ENCODE measurements at regions not wholly inside any gene's neighbourhood (a gene's known extent, or its start where the extent isn't known, plus 50 kb on each side); places are given as distances from the start of the nearest gene placed in this dataset.
"Not testable (repeated sequence)": the region's sequence is repeated elsewhere in the genome, so short reads cannot be mapped to it uniquely, and the experiment has no call there.

DNA sequence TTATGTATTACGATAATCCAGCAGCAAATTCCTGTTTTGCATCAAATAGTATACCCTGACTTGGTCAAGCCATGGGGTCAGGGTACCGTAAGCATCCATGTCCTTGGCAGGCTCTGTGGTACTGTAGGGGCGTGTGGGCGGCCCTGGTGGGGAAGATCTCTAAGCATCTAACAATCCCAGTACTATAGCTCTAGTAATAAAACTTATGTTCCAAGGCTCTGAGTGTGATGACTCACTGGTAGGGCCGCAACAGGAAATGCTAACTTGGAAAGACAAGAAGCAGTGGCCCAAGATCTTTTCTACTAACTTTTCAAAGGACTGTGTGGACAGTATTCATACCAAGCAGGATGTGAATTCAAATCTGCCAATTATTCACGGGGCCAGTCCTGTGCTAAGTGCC is 63.8 kb downstream of the CLEC18A start:
- H3K27ac ChIP-seq (ENCODE audit: extremely low read depth, low read depth, low read length); H3K4me3 ChIP-seq (ENCODE audit: low read depth, low read length); CTCF ChIA-PET; H3K9me3 ChIP-seq (ENCODE audit: control insufficient read depth, insufficient read depth, low read depth, low read length); POLR2A ChIA-PET; H3K4me1 ChIP-seq (ENCODE audit: control insufficient read depth, insufficient read depth, low read length): not testable (repeated sequence)
- peaks cover 0 to 31% of the 10 kb centered on the region in 2 experiments; a peak in 2 of 3 replicates for H3K36me3 ChIP-seq (ENCODE audit: control insufficient read depth in 2 of 2, insufficient read depth in 1 of 2, low read length in 2 of 2)

DNA sequence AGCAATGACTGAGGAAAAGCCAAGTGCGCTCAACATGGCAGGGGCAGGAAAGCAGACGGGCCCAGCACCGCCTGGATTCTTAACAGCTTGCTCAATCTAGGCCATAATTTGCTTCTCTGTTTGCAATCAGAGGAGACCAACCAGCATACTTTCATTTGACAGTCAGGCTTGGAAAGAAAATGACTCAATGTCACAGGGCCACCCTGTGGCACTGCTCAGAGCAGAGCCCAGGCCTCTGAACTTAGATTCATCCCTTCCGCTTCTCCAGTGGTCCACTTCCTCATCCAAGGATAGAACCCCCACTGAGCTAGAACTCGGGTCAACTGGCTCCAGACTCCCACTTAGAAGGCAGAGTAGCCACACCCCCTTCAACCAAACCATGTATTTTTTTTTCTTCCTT is 65.6 kb downstream of the CLEC18A start:
- CTCF ChIA-PET: interaction anchor here (0.5 kb wide), 1 partner anchor 486 kb away, joined by 6 read pairs; no protein-coding TSS in a partner anchor
- POLR2A ChIA-PET; H3K27ac ChIP-seq (ENCODE audit: extremely low read depth, low read depth, low read length); H3K9me3 ChIP-seq (ENCODE audit: control insufficient read depth, insufficient read depth, low read depth, low read length); H3K4me3 ChIP-seq (ENCODE audit: low read depth, low read length); H3K4me1 ChIP-seq (ENCODE audit: control insufficient read depth, insufficient read depth, low read length): not testable (repeated sequence)
- H3K36me3 ChIP-seq (ENCODE audit: control insufficient read depth in 2 of 2, insufficient read depth in 1 of 2, low read length in 2 of 2): peaks cover 0 to 32% of the 10 kb centered on the region in 2 experiments; a peak in 2 of 3 replicates

DNA sequence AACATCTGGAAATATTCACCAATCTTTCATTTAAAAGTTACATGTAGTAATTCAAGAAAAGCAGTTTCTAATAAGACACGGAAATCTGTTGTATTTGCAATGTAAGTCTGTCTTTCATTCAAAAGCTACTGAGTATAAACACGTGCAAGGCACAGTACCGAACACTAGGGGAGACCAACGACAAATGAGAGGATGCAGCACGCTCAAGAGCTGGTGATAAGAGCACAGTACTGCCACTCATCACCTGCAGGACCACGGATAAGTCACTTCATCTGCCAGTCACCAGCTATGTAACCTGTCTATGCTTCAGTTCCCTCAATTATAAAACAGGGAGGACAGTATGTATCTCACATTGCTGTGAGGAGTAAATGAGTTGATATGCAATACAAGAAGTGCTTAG is 67.1 kb downstream of the CLEC18A start:
- H3K4me3 ChIP-seq (ENCODE audit: low read depth, low read length): no peak overlapping the region
- no peak overlapping the region for H3K27ac ChIP-seq (ENCODE audit: extremely low read depth, low read depth, low read length)
- ChIA-PET CTCF (interaction anchor here (1.4 kb wide), 1 partner anchor 141 kb away, joined by 3 read pairs; no protein-coding TSS in a partner anchor), POLR2A (no interaction called here)
- H3K9me3 ChIP-seq (ENCODE audit: control insufficient read depth, insufficient read depth, low read depth, low read length): no peaks in the 10 kb centered on the region
- no peaks in the 10 kb centered on the region for H3K4me1 ChIP-seq (ENCODE audit: control insufficient read depth, insufficient read depth, low read length)
- H3K36me3 ChIP-seq (ENCODE audit: control insufficient read depth in 2 of 2, insufficient read depth in 1 of 2, low read length in 2 of 2): peaks cover 0 to 34% of the 10 kb centered on the region in 2 experiments; a peak in 2 of 3 replicates
- TF ChIP-seq SP2 (tag by site-specific recombination; IDR thresholded peaks at IDR 0.05): peak; percentile 31
- TF ChIP-seq ZNF335 (tag by site-specific recombination; conservative IDR thresholded peaks at IDR 0.05): no peak

DNA sequence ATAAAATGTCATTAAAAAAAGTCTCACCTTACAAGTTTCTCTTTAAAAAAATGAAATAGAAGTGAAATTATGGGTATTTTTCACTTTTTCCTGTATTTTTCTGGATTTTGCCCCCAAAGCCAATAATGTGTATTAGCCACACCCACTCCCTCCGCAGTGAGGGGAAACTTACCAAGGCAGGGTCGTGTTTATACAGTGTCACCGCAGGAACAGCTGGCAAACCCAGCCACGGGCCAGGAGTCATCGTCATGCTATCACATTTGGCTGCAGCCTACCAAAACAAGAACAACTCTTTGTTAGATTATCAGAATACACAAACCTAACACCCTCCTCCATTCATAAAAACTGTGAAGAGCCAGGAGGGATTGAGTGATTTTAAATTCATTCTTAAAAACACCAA is 72.1 kb downstream of the CLEC18A start:
- CTCF ChIA-PET; POLR2A ChIA-PET; H3K27ac ChIP-seq (ENCODE audit: extremely low read depth, low read depth, low read length); H3K4me1 ChIP-seq (ENCODE audit: control insufficient read depth, insufficient read depth, low read length); H3K4me3 ChIP-seq (ENCODE audit: low read depth, low read length); H3K9me3 ChIP-seq (ENCODE audit: control insufficient read depth, insufficient read depth, low read depth, low read length): not testable (repeated sequence)
- H3K36me3 ChIP-seq (ENCODE audit: control insufficient read depth in 2 of 2, insufficient read depth in 1 of 2, low read length in 2 of 2): peaks cover 0 to 26% of the 10 kb centered on the region in 2 experiments; a peak in 1 of 3 replicates

DNA sequence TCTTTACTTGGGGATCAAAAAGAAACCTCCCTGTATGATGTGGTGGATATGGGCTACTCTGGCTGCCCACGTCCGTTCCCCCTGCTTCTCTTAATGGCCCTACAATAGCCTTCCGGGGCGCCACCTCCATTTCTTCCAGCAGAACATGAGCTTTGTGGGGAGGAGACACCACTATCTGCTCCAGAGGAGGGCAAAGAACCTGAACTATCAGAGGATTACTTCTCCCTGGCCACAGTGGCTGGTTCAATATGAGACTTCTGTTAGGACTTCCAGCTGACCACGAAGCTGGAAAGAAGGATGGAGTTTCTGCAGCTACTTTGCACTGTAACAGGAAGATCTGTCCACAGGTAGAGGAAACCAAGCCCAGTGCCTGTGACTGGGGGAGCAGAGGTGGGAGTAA is 72.8 kb downstream of the CLEC18A start:
- H3K27ac ChIP-seq (ENCODE audit: extremely low read depth, low read depth, low read length); POLR2A ChIA-PET; H3K9me3 ChIP-seq (ENCODE audit: control insufficient read depth, insufficient read depth, low read depth, low read length); CTCF ChIA-PET; H3K4me1 ChIP-seq (ENCODE audit: control insufficient read depth, insufficient read depth, low read length); H3K4me3 ChIP-seq (ENCODE audit: low read depth, low read length): not testable (repeated sequence)
- H3K36me3 ChIP-seq (ENCODE audit: control insufficient read depth in 2 of 2, insufficient read depth in 1 of 2, low read length in 2 of 2): peaks cover 0 to 23% of the 10 kb centered on the region in 2 experiments; a peak in 1 of 3 replicates

DNA sequence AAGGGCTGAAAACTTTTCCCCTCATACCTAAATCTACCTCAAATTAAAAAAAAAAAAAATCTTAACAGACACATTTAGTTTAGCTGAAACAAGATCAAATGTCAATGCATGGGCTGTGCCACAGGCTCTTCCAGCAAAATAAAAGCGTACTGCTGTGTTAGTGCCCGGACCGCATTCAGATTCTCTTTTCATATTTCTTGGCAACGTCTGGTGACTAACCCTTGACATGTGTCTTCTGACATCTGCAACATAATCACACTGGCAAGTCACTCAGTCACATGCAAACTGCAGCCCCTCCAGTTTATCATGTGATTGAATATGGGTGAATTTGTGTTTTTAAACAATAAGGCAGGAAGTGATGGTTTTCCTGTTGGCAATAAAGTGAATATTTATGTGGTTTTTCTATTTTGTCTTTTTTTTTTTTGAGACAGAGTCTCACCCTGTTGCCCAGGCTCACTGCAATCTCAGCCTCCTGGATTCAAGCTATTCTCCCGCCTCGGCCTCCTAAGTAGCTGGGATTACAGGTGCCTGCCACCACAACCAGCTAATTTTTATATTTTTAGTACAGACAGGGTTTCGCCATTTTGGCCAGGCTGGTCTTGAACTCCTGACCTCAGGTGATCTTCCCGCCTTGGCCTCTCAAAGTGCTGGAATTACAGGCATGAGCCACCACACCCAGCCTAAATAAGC is 75.2 kb downstream of the CLEC18A start:
- H3K9me3 ChIP-seq (ENCODE audit: control insufficient read depth, insufficient read depth, low read depth, low read length); H3K4me1 ChIP-seq (ENCODE audit: control insufficient read depth, insufficient read depth, low read length); H3K27ac ChIP-seq (ENCODE audit: extremely low read depth, low read depth, low read length); H3K4me3 ChIP-seq (ENCODE audit: low read depth, low read length); CTCF ChIA-PET; POLR2A ChIA-PET: not testable (repeated sequence)
- H3K36me3 ChIP-seq (ENCODE audit: control insufficient read depth in 2 of 2, insufficient read depth in 1 of 2, low read length in 2 of 2): peaks cover 0 to 25% of the 10 kb centered on the region in 2 experiments; a peak in 2 of 3 replicates

DNA sequence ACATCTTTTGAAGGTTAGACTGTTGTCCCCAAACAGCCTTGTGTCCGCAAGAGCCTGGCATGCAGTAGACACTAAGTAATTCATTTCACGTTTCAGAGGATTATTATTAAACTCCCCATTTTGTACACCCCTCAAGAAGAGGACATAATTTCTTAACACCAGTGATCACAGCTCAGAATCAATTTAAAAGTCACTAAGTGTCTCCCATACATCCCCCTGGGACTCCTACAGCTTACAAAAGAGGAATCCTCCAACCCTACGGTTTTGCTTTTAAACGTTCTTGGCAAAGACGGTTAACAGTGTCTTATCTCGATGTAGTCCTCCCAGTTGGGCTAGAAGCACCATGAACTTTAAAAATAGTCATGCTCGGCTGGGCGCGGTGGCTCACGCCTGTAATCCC is 81.2 kb upstream of the PDPR start:
- H3K9me3 ChIP-seq (ENCODE audit: control insufficient read depth, insufficient read depth, low read depth, low read length); H3K4me3 ChIP-seq (ENCODE audit: low read depth, low read length); POLR2A ChIA-PET; CTCF ChIA-PET; H3K4me1 ChIP-seq (ENCODE audit: control insufficient read depth, insufficient read depth, low read length); H3K27ac ChIP-seq (ENCODE audit: extremely low read depth, low read depth, low read length): not testable (repeated sequence)
- H3K36me3 ChIP-seq (ENCODE audit: control insufficient read depth in 2 of 2, insufficient read depth in 1 of 2, low read length in 2 of 2): peaks cover 5 to 20% of the 10 kb centered on the region in 2 experiments; a peak in 2 of 3 replicates

DNA sequence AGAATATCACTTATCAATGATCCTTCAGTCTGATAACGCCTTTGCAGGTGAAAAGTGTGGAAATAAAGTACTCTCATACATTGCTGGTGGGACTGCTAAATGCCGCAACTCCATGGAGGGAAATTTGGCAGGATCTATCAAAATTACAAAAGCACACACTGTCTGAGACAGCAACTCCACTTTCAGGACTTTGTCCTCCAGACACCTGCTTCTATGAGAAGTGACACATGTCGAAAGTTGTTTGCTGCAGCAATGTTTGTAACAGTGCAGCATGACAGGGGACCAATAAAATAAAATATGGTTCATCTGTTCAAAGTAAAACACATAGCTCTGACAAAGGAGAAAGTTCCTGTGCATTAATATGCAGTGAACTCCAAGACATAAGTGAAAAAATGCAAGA is 76.2 kb upstream of the PDPR start:
- H3K4me3 ChIP-seq (ENCODE audit: low read depth, low read length); POLR2A ChIA-PET; H3K9me3 ChIP-seq (ENCODE audit: control insufficient read depth, insufficient read depth, low read depth, low read length); H3K27ac ChIP-seq (ENCODE audit: extremely low read depth, low read depth, low read length); CTCF ChIA-PET; H3K4me1 ChIP-seq (ENCODE audit: control insufficient read depth, insufficient read depth, low read length): not testable (repeated sequence)
- peaks cover 5 to 20% of the 10 kb centered on the region in 2 experiments; a peak in 2 of 3 replicates for H3K36me3 ChIP-seq (ENCODE audit: control insufficient read depth in 2 of 2, insufficient read depth in 1 of 2, low read length in 2 of 2)

DNA sequence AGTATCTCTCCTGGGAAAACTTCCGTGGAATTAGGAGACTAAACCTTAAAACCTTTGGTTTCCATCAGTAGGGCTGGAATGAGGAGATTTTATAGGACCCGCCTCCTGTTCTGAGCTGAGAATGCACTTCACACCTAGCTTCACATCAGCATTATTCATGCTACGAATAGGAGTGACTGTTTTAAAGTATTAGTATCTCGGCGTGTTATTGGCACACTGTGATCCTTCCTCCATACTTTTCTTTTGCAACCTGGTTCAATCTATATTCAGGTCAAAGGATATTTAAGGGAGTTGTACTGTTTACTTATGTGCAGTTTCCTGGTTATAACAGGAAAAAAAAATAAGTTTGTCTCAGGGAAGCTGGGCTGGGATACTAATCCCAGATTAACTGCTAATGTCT is 73.6 kb upstream of the PDPR start:
- POLR2A ChIA-PET; H3K27ac ChIP-seq (ENCODE audit: extremely low read depth, low read depth, low read length); H3K4me3 ChIP-seq (ENCODE audit: low read depth, low read length); H3K4me1 ChIP-seq (ENCODE audit: control insufficient read depth, insufficient read depth, low read length); CTCF ChIA-PET; H3K9me3 ChIP-seq (ENCODE audit: control insufficient read depth, insufficient read depth, low read depth, low read length): not testable (repeated sequence)
- peaks cover 1 to 16% of the 10 kb centered on the region in 2 experiments; a peak in 2 of 3 replicates for H3K36me3 ChIP-seq (ENCODE audit: control insufficient read depth in 2 of 2, insufficient read depth in 1 of 2, low read length in 2 of 2)

DNA sequence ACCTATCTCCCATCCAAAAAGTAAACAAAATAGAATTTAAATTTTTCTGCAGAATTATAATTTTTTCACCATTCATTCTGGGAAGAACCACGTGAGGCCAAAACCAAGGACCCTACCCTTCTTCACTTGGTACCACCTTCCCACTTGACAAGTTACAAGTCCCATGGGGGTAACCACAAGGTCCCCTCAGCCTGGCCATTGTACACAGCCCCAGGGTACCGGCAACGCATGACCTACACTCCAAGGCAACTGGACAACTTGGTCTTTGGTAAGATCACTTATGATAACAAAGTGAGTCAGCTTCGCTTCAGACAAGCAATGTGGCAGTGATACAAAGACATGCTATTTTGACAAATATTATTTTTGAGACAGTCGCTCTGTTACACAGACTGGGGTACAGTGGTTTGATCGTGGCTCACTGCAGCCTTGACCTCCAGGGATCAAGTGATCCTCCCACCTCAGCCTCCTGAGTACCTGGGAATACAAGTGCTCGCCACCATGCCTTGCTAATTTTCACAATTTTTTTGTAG is 70.5 kb upstream of the PDPR start:
- H3K9me3 ChIP-seq (ENCODE audit: control insufficient read depth, insufficient read depth, low read depth, low read length); CTCF ChIA-PET; H3K4me1 ChIP-seq (ENCODE audit: control insufficient read depth, insufficient read depth, low read length); H3K27ac ChIP-seq (ENCODE audit: extremely low read depth, low read depth, low read length); H3K4me3 ChIP-seq (ENCODE audit: low read depth, low read length); POLR2A ChIA-PET: not testable (repeated sequence)
- peaks cover 0 to 10% of the 10 kb centered on the region in 2 experiments; a peak in 2 of 3 replicates for H3K36me3 ChIP-seq (ENCODE audit: control insufficient read depth in 2 of 2, insufficient read depth in 1 of 2, low read length in 2 of 2)

DNA sequence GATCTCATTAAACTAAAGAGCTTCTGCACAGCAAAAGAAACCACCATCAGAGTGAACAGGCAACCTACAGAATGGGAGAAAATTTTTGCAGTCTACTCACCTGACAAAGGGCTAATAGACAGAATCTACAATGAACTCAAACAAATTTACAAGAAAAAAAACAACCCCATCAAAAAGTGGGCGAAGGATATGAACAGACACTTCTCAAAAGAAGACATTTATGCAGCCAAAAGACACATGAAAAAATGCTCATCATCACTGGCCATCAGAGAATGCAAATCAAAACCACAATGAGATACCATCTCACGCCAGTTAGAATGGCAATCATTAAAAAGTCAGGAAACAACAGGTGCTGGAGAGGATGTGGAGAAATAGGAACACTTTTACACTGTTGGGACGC is 67.6 kb upstream of the PDPR start:
- H3K4me1 ChIP-seq (ENCODE audit: control insufficient read depth, insufficient read depth, low read length); H3K36me3 ChIP-seq (ENCODE audit: control insufficient read depth in 2 of 2, insufficient read depth in 1 of 2, low read length in 2 of 2); H3K27ac ChIP-seq (ENCODE audit: extremely low read depth, low read depth, low read length); POLR2A ChIA-PET; H3K9me3 ChIP-seq (ENCODE audit: control insufficient read depth, insufficient read depth, low read depth, low read length); CTCF ChIA-PET; H3K4me3 ChIP-seq (ENCODE audit: low read depth, low read length): not testable (repeated sequence)
